Fibroblast of pulmonary artery (primary cell): ENCODE measurements at regions not wholly inside any gene's neighbourhood (a gene's known extent, or its start where the extent isn't known, plus 50 kb on each side); places are given as distances from the start of the nearest gene placed in this dataset.

Source experiments
- DNase-seq: peaks from one replicate; pipeline ENCODE4 v3.0.0-alpha.2; 2010; ENCODE audit warnings: low read depth
- H3K4me3 ChIP-seq: replicated peaks from 2 replicates; pipeline ENCODE4 v1.5.1; 2011; ENCODE audit warnings: low read depth, mild to moderate bottlenecking, control low read depth, low read length, moderate library complexity
- CTCF ChIP-seq: IDR thresholded peaks from 2 replicates; pipeline ENCODE4 v1.5.1; 2011; ENCODE audit warnings: mild to moderate bottlenecking, control low read depth, low read length, inconsistent platforms; ENCODE audit errors: missing control alignments

DNA sequence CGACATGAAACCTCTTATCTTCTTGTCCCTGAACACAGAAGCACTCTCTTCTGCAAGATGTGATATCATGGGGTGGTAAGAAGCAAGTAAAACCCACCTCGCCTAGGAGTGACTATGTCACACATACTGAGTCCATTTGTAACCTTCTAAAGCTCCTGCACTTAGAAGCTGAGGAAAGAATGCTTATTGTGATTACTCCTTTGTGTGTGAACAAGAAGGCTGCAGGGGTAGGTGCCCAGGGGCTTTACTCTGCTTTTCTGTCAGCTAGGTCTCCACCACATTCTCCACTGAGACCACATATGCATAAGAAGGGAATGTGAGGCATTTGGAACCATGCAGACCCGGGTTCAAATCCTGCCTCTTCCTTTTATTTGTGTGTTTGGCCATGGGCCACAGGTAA lies 144.3 kb downstream of the DMRTA2 start:
- DNase-seq, result no peak
- TF ChIP-seq CTCF, result no peak
- H3K4me3 ChIP-seq, result no peak overlapping the region

GRCh38 chr1:50278410-50278809 lies 144.8 kb downstream of the DMRTA2 start:
- no peak for DNase-seq
- no peak overlapping the region for H3K4me3 ChIP-seq
- TF ChIP-seq CTCF, result no peak

- no peak overlapping the region for H3K4me3 ChIP-seq
- no peak for DNase-seq
- TF ChIP-seq CTCF, result no peak
Measured at GRCh38 chr1:50275566-50275965, 147.7 kb downstream of the DMRTA2 start.

DNA sequence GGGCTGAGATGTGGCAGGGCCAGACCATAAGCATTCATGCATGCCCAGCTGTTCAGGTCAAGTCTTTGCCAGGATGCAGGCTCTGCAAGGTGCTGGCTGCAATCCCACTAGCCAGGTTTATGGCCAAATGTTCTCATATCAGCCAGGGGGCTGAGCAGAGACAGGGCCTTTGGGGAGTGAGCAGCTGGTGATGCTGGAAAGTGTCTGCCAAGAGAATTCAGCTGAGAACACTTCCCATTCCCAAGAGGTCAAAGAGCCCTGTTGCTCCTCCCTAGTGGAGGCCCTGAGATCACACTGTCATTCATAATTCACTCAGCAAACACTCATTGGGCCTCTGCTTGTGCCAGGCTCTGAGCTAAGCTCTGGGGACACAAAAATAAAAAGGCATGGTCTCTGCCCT lies 150.3 kb downstream of the DMRTA2 start:
- H3K4me3 ChIP-seq, result no peak overlapping the region
- no peak for TF ChIP-seq CTCF
- no peak for DNase-seq

DNA sequence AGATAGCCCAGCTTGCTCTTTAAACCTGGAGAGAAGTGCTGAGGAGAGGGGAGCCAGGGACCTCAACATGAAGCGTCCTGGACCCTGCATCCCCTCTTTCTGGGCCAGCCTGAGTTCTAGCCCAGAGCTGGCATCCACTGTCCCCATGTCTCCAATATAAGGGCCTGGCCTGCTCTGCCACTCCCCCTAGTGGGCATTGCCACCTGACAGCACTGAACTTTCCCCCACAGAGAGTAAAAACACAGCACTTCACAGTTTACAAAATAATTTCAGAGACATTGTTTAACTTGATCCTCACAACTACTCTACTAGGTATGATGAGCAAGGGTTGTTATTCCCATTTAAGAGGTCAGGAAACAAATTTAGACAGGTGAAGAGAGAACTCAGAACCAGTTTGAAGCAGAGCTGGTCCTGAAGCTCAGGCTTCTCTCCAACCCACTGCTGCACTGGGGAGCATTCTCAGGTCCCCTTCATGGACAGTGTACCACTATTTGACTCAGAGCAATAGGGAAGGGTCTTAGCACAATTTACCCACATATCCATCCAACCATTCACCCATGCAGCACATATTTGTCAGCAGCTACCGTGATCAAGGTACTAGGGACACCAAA lies 151.2 kb downstream of the DMRTA2 start:
- no peak overlapping the region for H3K4me3 ChIP-seq
- no peak for DNase-seq
- TF ChIP-seq CTCF, result peak; percentile 31

DNA sequence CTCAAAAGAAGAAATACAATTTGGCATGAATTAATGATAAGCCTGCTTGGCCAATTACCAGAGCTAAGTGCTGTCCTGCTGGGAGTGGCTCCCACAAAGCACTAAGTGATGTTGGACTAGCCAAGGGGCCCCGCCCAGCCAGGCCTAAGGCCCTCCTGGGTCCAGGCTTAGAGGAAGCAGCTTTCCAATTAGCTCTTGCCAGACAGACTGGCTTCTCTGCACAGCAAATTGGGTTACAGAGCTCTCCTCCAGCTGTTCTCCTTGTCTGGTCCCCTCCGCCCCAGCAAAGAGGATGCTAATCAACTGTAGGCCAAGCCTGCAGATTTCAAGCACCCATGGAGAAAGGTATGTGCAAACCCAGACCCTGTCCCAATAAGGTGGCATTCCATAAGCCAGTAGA lies 151.9 kb downstream of the DMRTA2 start:
- DNase-seq, result no peak
- no peak for TF ChIP-seq CTCF
- H3K4me3 ChIP-seq, result no peak overlapping the region

DNA sequence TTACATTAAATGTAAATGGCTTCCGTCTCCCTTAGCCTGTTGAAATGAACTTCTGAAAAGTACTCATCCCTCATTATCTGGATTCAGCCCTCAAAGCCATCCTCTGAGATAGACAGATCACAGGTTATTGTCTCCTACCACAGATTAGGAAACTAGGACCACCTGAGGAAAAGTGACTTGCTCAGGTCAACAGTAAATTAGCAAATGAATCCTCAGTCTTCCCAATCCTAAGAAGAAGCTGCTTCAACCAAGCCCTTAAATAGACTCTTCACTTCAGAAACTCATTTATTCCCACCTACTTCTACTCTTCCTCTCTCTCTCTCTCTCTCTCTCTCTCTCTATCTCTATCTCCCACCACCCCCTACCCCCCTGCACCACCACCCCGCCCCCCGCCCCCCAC lies 152.3 kb downstream of the DMRTA2 start:
- no peak for TF ChIP-seq CTCF

More for the DNA sequence above, 152.3 kb downstream of the DMRTA2 start:
- H3K4me3 ChIP-seq, result no peak overlapping the region
- no peak for DNase-seq
